ENCODE measurements at regions not wholly inside any gene's neighbourhood (a gene's known extent, or its start where the extent isn't known, plus 50 kb on each side); places are given as distances from the start of the nearest gene placed in this dataset.

GRCh38 chr5:54656261-54656728, 138.7 kb downstream of the SNX18 start:
- FAIRE-seq (peak; percentile 7), DNase-seq (ENCODE audit: low read depth) (no peak)
- TF ChIP-seq, protein P1, sequence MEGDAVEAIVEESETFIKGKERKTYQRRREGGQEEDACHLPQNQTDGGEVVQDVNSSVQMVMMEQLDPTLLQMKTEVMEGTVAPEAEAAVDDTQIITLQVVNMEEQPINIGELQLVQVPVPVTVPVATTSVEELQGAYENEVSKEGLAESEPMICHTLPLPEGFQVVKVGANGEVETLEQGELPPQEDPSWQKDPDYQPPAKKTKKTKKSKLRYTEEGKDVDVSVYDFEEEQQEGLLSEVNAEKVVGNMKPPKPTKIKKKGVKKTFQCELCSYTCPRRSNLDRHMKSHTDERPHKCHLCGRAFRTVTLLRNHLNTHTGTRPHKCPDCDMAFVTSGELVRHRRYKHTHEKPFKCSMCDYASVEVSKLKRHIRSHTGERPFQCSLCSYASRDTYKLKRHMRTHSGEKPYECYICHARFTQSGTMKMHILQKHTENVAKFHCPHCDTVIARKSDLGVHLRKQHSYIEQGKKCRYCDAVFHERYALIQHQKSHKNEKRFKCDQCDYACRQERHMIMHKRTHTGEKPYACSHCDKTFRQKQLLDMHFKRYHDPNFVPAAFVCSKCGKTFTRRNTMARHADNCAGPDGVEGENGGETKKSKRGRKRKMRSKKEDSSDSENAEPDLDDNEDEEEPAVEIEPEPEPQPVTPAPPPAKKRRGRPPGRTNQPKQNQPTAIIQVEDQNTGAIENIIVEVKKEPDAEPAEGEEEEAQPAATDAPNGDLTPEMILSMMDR (IDR thresholded peaks at IDR 0.05; ENCODE audit: insufficient read depth, low read length, severe bottlenecking): no peak
- H3K4me3 ChIP-seq (ENCODE audit: low read depth, low read length): no peak overlapping the region
- no peaks in the 10 kb centered on the region for H3K27me3 ChIP-seq (ENCODE audit: control insufficient read depth, insufficient read depth, low read length)
- no peaks in the 10 kb centered on the region for H3K36me3 ChIP-seq (ENCODE audit: control insufficient read depth, insufficient read depth, low read length)

DNA sequence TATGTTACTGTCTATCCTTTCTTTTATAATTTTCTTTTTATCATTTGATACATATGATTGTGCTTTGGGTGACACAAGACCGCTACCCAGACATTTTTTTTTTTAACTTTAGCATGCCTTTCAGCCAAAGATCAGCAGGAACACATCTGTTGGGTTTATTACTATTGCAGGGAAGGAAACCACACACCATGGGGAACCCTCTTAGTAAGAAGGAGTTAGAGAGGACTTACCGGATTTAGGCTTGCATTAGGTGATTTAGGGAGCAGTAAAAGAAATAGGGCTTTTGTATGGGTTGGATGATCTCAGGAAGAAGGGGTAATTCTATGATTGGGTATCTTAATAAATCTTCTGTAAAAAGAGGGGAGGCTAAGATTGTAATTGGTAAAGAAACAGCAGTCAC, 138.2 kb downstream of the SNX18 start:
- FAIRE-seq (no peak), DNase-seq (ENCODE audit: low read depth) (no peak)
- no peaks in the 10 kb centered on the region for H3K36me3 ChIP-seq (ENCODE audit: control insufficient read depth, insufficient read depth, low read length)
- H3K27me3 ChIP-seq (ENCODE audit: control insufficient read depth, insufficient read depth, low read length): no peaks in the 10 kb centered on the region
- TF ChIP-seq, protein P1 (IDR thresholded peaks at IDR 0.05; ENCODE audit: insufficient read depth, low read length, severe bottlenecking): no peak
- H3K4me3 ChIP-seq (ENCODE audit: low read depth, low read length): no peak overlapping the region

GRCh38 chr5:54655266-54655665, 137.7 kb downstream of the SNX18 start:
- no peak for FAIRE-seq
- TF ChIP-seq, protein P1 (IDR thresholded peaks at IDR 0.05; ENCODE audit: insufficient read depth, low read length, severe bottlenecking): no peak
- no peak overlapping the region for H3K4me3 ChIP-seq (ENCODE audit: low read depth, low read length)
- no peak for DNase-seq (ENCODE audit: low read depth)
- H3K27me3 ChIP-seq (ENCODE audit: control insufficient read depth, insufficient read depth, low read length): no peaks in the 10 kb centered on the region
- H3K36me3 ChIP-seq (ENCODE audit: control insufficient read depth, insufficient read depth, low read length): no peaks in the 10 kb centered on the region

DNA sequence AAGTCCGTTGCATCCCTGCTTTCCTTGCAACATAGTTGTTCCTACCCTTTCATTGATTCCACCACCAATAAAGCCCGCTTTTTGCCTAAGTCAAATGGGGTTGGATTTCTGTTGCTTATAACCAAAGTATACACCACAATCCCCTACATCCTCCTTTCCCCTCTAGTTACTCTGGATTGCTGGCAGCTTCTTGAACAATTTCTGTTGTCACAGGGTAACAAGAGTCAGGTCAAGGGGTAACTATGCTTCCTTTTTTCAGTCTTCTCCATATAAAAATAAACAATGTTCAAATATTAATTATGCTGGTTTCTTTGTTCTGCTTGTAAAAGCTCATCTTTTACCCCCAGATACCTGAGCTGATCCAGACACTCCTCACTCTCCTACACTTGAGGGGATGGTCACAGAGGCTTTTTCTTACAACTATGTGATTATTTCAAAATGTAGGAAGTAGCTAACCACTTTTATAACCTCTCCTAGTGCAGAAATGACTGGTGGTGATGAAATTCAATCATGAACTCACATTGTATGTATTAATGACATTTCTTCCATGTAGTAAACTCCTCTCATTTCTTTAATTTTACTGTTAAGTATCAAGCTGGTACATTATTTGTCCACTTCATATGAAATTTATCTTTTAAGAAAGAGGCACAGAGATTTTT, 136.5 kb downstream of the SNX18 start:
- Histone ChIP-seq H3K36me3 (ENCODE audit: control insufficient read depth, insufficient read depth, low read length) (no peaks in the 10 kb centered on the region), H3K4me3 (ENCODE audit: low read depth, low read length) (no peak overlapping the region), H3K27me3 (ENCODE audit: control insufficient read depth, insufficient read depth, low read length) (no peaks in the 10 kb centered on the region)
- DNase-seq (ENCODE audit: low read depth): no peak
- TF ChIP-seq, protein P1 (IDR thresholded peaks at IDR 0.05; ENCODE audit: insufficient read depth, low read length, severe bottlenecking): no peak
- no peak for FAIRE-seq

DNA sequence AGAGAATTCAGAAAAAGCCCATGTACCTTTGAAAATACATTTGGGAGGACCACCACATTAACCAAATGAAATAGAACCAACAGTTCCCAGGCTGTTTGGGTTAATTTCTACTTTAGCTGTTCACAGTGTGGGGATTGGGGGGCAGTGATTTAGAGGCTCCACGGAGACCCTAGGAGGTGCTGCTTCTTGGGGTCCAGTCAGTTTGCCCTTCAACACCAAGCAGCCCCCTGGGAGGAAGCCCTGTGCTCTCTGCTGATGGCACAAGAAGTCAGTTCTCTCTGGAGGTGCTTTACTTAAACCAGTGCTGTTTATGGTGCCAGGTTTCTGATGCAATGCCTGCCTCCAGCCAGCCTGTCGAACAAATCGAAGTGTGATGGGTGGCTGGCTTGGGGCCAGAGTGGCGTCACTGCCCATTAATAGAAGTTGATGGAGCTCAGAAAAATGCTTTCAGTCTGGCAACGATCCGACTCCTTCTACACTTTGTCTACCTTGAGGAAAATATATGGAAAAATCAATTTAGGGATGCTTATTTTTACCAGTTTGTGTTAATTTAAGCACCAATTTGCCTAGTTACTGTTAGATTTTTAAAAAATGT, 134.0 kb downstream of the SNX18 start:
- peak; percentile 89 for FAIRE-seq

More for the DNA sequence above, 134.0 kb downstream of the SNX18 start:
- no peaks in the 10 kb centered on the region for H3K27me3 ChIP-seq (ENCODE audit: control insufficient read depth, insufficient read depth, low read length)
- peak; percentile 84 for DNase-seq (ENCODE audit: low read depth)
- TF ChIP-seq, protein P1 (IDR thresholded peaks at IDR 0.05; ENCODE audit: insufficient read depth, low read length, severe bottlenecking): no peak
- H3K4me3 ChIP-seq (ENCODE audit: low read depth, low read length): no peak overlapping the region
- H3K36me3 ChIP-seq (ENCODE audit: control insufficient read depth, insufficient read depth, low read length): no peaks in the 10 kb centered on the region

Data from bronchial epithelial cell (primary cell).